Left ventricle myocardium inferior (tissue), 1 donor: ENCODE measurements at regions not wholly inside any gene's neighbourhood (a gene's known extent, or its start where the extent isn't known, plus 50 kb on each side); places are given as distances from the start of the nearest gene placed in this dataset.

ENCODE experiments used
- DNase-seq: peaks from one replicate; pipeline ENCODE4 v3.0.0-alpha.2; 2020
- H3K27ac ChIP-seq: fragments of 200-600 bp; replicated peaks from 2 replicates; pipeline ENCODE4 v1.8.0; 2021
- H3K27me3 ChIP-seq: fragments of 200-600 bp; 2 replicates; pipeline ENCODE4 v1.8.0; 2021; ENCODE audit warnings: low read depth
- H3K36me3 ChIP-seq: fragments of 200-600 bp; 2 replicates; pipeline ENCODE4 v1.8.0; 2021
- H3K4me1 ChIP-seq: fragments of 200-600 bp; 2 replicates; pipeline ENCODE4 v1.8.0; 2021
- H3K4me3 ChIP-seq: fragments of 200-600 bp; 2 replicates; pipeline ENCODE4 v1.8.0; 2021; ENCODE audit warnings: mild to moderate bottlenecking, moderate library complexity
- H3K9me3 ChIP-seq: fragments of 200-600 bp; replicated peaks from 2 replicates; pipeline ENCODE4 v1.8.0; 2021
- intact Hi-C: fragments of 100-400 bp; cut with micrococcal nuclease; formaldehyde crosslinking; loops from one replicate; pipeline ENCODE4 v1.11.0; 2022
- TF ChIP-seq, protein P1 (sequence below): fragments of 200-600 bp; IDR thresholded peaks from 2 replicates; pipeline ENCODE4 v1.8.0; 2021; ENCODE audit warnings: antibody characterized with exemption, mild to moderate bottlenecking, borderline replicate concordance
- donor health status: DM: no; HTN: yes; CAD: no; lungs with severe emphysema.

DNA sequence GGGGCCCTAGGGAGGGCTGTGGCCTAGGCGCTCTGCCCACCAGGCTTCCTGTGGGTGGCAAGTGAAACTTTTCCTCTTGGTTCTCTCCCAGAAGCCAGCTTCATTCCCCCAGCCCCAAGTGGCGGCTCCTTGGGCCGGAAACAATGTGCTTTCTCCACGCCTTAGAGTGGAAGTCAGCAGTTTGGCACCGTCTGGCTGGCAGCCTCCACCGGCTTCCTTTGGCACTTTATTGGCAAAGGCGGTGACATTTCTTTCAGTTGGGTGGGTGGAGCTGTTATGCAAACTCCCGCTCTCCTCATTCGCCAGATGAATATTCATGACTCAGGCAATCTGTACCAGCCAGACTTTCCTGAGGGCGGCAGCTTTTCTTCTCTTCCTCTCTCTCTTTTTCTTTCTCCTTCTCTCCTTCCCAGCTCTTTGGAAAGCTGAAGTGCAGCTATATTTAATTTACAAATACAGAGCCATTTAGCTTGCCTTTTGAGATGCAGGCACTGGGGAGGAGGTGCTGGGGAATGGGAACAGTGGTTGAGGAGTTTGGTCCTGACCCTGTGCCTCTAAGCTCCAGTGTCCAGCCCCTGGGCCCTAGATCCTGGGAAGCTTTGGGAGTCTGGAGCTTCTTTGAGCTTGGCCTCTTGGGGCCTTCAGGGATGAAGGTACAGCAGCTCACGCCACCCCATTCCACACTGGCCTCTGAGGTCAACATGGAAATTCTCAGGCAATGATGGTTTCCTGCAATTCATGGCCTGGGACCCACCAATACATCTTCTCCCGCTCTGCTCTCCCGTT is 67.8 kb upstream of the POU3F1 start:
- TF ChIP-seq, protein P1, sequence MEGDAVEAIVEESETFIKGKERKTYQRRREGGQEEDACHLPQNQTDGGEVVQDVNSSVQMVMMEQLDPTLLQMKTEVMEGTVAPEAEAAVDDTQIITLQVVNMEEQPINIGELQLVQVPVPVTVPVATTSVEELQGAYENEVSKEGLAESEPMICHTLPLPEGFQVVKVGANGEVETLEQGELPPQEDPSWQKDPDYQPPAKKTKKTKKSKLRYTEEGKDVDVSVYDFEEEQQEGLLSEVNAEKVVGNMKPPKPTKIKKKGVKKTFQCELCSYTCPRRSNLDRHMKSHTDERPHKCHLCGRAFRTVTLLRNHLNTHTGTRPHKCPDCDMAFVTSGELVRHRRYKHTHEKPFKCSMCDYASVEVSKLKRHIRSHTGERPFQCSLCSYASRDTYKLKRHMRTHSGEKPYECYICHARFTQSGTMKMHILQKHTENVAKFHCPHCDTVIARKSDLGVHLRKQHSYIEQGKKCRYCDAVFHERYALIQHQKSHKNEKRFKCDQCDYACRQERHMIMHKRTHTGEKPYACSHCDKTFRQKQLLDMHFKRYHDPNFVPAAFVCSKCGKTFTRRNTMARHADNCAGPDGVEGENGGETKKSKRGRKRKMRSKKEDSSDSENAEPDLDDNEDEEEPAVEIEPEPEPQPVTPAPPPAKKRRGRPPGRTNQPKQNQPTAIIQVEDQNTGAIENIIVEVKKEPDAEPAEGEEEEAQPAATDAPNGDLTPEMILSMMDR: no peak
- no peaks in the 10 kb centered on the region for H3K36me3 ChIP-seq
- peaks cover 22% of the 10 kb centered on the region for H3K27me3 ChIP-seq
- no peak for DNase-seq
- no peak overlapping the region for H3K4me3 ChIP-seq
- H3K9me3 ChIP-seq: peaks cover 6% of the 10 kb centered on the region
- H3K4me1 ChIP-seq: no peaks in the 10 kb centered on the region
- no peak overlapping the region for H3K27ac ChIP-seq
- intact Hi-C loops: no loop called here

DNA sequence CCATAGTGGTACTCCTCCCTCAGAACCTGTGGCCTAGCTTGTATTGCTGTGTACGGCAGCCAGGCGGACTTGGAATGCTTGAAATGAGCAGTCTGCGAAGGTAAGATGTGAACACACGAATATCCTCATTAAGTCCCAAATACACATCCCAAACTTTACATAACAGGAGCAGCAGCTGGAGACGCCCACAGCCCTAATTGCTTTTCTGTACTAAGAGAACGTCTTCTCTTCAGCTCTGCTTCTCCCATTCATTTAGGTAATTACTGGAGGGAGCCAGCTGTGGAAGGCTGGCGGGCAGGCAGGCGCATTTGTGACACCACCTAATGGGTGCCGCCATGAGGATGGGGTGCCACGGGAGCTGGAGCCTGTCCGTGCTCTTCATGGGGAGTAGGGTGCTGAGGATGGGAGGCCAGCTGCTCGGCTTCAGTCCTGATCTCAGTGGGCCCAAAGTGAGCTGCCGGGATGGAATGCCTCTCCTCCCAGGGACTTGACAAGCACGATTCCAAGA is 66.6 kb upstream of the POU3F1 start:
- DNase-seq: no peak
- H3K4me3 ChIP-seq: no peak overlapping the region
- H3K27ac ChIP-seq: no peak overlapping the region
- no peaks in the 10 kb centered on the region for H3K4me1 ChIP-seq
- intact Hi-C loops: no loop called here
- peaks cover 12% of the 10 kb centered on the region for H3K27me3 ChIP-seq
- H3K36me3 ChIP-seq: no peaks in the 10 kb centered on the region
- TF ChIP-seq, protein P1: no peak
- H3K9me3 ChIP-seq: peaks cover 6% of the 10 kb centered on the region

DNA sequence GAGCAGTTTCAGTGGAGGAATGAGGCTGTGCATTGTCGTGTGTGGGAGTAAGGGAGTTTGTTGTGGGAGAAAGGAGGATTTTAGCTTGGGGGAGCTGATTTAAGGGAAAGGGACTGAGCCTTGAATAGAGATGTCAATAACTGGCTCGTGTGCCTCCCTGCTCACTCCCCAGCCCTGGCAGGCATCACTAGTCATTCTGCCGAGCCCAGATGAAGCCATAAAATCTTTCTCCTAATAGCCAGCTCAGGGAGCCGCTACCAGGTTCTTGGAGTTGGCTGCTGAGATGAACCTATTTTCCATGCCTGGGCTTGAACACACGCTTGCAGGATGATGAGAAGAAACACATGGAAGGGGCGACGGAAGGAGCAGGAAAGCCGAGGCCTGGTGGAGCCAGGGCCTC is 65.0 kb upstream of the POU3F1 start:
- Histone ChIP-seq H3K4me1 (no peaks in the 10 kb centered on the region), H3K9me3 (peaks cover 6% of the 10 kb centered on the region), H3K4me3 (no peak overlapping the region), H3K27ac (no peak overlapping the region), H3K36me3 (no peaks in the 10 kb centered on the region), H3K27me3 (peaks cover 9% of the 10 kb centered on the region)
- no peak for DNase-seq
- intact Hi-C loops: no loop called here
- TF ChIP-seq, protein P1: no peak

DNA sequence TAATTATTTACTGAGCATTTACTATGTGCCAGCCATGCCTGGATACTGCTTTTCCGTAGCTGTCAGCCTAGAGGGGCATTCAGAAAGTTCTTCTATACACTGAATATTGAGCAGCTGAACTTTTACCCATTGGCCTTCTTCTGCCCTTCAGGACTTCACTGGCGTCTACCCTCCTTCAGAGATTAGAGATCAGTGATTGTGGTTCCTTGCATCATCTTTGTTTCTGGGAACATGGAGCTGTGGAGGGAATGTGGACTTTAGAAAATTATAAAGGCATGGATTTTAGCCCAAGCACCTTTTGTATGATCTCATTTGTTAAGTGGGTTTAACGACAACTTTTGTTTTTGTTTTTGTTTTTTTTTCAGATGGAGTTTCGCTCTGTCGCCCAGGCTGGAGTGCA is 58.7 kb upstream of the POU3F1 start:
- no peaks in the 10 kb centered on the region for H3K4me1 ChIP-seq
- intact Hi-C loops: no loop called here
- H3K9me3 ChIP-seq: peaks cover 4% of the 10 kb centered on the region
- no peak overlapping the region for H3K27ac ChIP-seq
- no peak for DNase-seq
- no peaks in the 10 kb centered on the region for H3K36me3 ChIP-seq
- no peak overlapping the region for H3K4me3 ChIP-seq
- TF ChIP-seq, protein P1: no peak
- peaks cover 16% of the 10 kb centered on the region for H3K27me3 ChIP-seq

DNA sequence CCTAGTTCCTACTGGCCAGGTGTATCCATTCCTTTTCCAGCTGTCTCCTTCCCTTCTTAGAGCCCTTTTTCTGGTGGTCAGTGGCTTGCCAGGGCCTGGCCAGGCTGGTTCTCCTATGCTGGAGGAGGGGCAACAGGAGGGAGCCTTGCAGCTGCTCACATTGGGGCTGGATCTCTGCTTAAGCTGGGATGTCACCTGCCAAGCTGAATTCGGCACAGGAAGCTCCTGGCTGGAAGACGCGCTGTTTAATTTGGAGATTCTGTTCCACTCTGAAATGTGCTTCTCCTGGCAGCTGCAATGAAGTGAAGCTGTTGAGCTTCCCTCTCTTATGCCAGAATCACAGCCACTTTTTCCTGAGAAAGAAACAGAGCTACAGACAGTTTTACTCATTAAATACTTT is 56.0 kb upstream of the POU3F1 start:
- Histone ChIP-seq H3K27me3 (peaks cover 26% of the 10 kb centered on the region), H3K4me3 (no peak overlapping the region), H3K9me3 (no peaks in the 10 kb centered on the region), H3K36me3 (no peaks in the 10 kb centered on the region), H3K27ac (no peak overlapping the region), H3K4me1 (no peaks in the 10 kb centered on the region)
- TF ChIP-seq, protein P1: no peak
- DNase-seq: no peak
- intact Hi-C loops: no loop called here
